CD4-positive, alpha-beta T cell treated with Interleukin-15 for 1 hour (primary cell): ENCODE measurements at regions not wholly inside any gene's neighbourhood (a gene's known extent, or its start where the extent isn't known, plus 50 kb on each side); places are given as distances from the start of the nearest gene placed in this dataset.

Experiments used
- DNase-seq: peaks from one replicate; pipeline ENCODE4 v3.0.0-alpha.2; 2020

DNA sequence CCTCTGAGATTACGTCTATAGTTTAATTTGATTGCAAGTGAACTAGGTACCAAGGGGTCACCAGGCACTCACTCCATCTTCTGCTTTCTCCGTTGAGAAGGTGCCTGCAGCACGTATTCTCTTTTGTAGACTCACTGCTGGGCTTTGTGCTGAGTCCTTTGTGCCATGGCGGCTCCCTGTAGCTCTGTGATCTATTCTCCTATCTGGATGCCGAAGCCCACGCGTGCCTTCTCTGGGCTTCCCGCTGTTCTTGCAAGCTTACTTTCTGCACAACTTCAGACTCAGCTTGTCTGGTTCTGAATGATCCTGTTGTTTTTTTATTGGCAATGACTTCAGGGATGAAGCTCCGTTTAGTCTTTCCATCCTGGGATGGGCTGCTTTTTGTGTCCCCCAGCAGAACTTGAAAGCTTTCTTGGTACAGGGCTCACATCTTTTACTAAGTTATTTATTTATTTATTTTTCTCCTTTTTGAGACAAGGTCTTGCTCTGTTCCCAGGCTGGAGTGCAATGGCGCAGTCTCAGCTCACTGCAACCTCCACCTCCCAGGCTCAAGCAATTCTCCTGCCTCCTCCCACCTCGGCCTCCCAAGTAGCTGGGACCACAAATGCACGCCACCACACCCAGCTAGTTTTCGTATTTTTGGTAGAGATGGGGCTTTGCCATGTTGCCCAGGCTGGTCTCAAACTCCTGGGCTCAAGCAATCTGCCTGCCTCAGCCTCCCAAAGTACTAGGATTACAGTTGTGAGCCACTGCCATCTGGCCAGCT is 100.9 kb upstream of the NKX1-1 start:
- no peak for DNase-seq

DNA sequence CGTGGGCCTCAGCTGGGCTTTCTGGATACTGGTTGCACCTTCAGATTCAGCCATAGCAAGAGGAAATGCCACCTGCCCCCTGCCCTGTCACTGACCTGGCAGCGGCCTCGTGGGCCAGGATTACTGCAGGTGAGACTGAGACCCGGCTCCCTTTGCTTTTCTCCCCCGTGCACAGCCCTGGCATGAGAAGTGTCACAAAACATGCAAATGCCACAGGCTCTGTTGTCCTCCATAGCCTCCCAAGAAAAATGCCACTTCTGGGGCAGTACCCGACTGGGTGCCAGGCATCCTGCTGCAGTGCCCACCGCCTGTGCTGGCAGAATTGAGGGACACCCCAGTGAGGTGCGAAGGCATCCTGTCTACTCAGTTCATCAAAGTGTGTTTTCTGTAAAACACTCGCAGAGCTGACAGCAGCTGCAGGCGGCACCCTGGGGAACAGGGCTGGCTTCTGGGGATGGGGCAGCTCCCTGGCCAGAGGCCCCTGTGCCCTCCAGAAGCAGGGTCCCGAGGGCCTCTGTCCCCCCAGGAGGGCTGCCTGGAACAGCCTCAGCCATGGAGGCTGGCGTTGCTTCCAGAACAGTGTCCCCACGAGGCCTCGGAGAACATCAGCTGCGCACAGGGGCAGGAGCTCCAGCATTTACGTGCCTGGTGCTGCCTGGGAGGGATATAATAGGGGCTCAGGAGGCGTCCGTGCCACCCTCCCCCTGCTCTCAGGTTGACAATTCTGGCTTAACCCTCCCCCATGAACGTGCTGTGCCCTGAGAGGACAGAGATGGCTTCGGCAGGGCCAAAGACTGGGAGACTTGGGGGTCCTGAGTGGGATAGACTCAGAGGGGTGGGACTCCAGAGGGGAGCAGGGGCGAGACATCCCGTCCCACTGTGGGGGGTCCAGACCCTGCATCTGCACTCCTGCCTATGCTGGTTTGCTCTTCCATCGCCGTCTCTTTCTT is 99.5 kb upstream of the NKX1-1 start:
- DNase-seq: no peak

DNA sequence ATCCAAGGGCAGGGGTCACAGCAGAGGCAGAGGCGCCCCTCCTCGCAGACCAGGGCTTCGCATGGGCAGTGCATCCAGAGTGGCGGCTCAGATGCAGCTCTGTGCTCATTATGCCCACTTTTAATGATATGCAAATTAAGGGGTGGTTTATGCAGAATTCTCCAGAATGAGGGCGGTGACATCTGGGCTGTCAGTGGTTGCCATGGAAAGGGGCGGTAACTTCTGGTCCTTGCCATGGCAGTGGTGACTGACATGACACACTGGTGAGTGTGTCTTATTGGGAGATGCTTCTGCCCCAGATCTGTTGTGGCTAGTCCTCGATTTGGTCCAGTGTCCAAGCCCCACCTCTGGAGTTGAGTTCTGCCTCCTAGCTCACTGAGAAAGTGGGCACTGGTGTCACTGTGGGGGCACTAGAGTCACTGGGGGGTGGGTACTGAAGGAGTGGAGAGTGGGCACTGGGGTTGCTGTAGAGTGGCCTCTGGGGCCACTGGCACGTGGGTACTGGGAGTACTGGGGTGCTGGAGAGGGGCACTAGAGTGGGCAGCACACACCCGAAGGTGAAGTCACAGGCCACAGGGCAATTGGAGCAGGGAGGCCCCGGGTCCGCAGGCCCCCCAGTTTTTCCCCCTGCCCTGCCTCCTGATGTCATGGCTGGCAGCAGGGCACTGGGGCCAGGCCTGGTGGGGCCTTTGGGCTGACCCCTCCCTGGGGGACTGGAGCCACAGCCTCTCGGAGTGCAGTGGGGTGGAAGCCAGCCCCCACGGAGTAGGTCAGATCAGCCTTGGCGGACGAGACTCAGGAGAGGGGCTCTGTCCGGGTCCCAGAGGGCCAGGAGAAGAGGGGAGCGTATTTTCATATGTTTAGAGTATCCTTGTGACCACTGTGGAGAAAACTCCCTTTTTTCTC is 98.6 kb upstream of the NKX1-1 start:
- no peak for DNase-seq

DNA sequence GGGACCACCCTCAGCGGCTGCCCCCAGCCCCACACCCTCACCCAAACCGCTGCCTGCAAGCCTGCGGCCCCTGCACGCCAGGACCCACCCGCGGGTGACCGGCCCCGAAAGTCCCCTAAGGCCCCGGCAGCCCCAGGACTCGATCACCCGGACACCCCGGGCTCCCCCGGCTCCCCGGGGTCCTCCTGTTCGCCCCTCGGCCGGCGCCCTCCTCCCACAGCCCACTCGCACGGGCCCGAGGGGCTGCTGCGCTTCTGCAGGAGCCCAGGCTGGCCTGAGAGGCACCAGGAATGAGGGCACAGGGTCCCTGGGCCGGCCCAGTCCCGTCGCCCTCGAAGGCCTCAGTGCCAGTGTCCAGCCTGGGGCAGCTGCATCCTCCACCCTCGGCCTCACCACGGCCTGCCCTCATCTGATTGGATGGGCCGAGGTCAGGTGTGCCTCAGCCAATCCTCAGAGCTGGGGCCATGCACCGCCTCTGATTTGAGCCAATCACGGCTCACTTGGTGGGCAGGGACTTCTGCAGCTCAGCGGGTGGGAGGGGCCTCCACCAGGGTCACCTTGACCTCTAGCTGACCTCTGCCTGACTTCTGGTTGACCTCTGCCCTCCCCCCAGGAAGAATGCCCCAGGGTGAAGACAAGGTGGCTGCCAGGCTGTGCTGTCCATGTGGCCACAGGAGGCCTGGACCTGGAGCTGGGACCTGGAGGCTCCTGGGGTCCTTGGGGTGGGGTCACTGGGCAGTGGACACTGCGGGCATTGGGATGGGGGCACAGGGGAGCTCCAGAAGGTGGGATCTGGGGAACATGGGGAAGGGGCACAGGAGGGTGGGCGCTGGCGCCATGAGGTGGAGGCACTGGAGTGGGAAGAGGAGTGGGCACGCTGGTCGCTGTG is 97.6 kb upstream of the NKX1-1 start:
- peak; percentile 10 for DNase-seq

DNA sequence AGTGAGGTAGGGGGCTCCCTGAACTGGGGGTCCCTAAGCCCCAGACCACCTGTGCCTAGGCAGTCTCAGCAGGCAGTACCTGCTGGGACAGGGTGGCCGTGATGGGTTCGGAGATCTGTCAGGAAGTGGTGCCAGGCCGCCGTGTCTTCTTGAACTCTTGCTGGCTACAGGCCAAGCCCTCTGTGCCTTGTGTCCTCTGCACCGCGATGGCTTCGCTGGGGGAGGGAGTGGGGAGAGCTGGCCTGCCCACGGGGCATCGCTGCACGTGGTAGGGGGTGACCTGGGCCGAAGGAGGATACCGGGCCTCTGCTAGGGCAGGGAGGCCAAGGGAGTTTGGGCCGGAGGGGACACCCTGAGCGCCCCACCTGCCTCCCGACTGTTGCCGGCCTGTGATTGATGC is 96.7 kb upstream of the NKX1-1 start:
- DNase-seq: peak; percentile 5

DNA sequence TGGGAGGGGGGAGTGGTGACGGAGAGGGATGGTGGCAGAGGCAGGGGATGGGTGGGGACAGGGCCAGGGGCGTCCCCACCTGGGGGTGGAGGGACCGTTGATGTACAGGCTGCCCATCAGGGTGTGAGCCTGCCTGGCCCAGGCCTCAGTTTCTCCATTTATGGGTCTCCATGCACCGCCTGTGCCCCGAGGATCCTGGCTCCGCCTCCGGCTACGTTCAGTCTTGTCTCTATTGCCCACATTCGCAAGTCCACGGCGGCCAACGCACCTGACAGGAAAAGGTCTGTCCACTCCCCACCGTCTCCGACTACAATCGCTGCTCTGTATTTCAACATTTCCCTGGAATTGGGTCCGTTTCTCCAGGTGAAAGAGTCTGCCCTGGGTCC is 96.3 kb upstream of the NKX1-1 start:
- peak; percentile 14 for DNase-seq

DNA sequence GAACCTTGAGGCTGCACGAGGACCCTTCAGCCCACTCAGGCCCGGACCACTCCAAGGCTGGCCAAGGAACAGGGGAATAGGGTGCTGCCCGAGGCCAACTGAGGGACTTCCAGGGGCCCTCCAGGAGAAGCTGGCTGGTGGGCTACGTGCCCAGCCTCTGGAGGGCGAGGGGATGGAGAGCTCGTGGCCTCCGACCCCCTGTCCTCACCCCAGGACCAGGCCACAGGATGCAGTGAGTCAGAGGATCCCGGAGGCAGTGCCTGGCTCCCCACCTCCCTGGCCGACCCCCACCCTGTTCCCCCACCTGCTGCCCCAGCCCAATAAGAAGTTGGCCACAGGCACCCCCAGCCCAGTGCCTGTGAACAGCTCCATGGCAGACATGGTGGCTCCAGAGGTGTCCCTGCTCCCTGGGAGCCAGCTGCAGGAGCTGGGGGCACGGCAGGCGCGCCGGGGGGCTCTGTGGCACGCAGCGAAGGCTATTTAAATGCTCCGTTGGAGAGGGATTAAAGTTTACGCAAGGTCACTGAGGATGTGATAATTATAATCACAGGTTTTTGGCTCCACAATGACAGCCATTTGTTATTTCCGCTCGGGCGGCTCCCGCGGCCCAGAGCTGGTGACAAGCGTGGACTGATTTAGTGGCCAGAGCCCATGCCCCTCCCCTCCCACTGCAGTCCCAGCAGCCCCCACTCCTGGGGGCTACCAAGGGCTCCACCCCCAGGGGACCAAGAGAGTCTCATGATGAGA is 95.7 kb upstream of the NKX1-1 start:
- peak; percentile 16 for DNase-seq

DNA sequence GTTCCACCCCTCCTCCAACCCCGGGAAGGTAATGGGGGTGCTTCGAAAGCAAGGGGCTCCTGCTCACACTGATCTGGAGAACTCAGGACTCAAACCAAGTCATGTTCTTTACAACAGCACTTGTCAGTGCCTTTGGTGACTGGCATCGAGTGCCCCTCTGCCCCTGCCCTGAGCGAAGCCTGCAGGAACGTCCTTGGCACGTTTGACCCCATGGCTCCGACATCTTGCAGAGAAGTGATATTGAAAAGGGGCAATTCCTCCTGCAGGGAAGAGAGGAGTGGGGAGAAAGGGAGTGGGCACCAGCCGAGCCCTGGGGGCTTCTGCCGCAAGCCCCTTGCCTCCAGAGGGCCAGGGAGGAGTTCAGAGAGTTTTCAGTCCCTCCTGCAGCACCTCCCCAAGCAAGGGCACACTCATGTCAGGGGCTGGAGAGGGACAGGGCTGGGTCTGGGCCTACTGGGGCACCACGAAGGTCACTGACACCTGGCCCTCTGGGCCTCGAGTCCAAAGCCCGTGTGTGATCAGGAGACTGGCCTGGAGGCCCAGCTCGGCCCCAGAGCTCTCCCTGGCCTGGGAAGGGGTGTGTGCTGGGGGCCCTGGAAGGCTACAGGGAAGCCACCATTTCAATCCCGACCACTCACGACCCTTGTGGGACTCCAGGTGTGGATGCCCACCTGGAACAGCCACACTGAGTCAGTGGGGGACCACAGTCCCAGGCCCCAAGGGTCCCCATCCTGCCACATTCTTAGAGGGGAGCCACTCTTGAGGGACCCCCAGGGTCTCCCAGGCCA is 94.9 kb upstream of the NKX1-1 start:
- DNase-seq: no peak

DNA sequence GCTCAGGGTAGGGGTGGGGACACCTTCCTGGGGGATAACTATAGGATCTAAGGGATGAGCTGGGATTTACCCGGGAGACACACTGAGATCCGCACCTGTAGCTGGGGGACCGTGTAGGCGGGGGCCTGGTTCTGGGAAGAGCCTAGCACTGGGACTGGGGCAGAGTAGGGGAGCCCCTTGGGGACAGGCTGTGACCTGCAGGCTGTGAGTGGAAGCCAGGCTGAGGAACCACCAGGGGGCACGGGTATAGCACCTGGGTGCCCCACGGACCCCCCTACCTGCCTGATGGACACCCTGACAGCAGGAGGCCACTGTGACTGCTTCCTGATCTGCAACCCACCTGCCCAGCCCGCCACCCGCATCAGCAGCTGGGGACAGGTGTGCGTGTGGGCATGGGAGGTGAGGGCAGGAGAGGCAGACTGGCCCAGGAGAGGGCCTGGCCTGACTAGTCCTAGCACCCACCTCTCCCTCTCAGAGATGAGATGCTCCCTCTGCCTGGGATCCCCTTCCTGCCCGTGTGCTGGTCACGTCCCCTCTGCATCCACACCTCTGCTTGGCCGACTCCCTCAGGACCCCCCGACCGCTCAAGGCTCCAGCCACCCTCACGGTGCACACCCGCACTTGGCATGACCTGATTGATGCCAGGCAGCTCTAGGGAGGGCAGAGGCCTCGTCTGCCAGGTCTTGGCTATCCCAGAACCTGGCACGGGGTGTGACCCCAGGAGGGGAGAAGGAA is 94.2 kb upstream of the NKX1-1 start:
- DNase-seq: no peak

DNA sequence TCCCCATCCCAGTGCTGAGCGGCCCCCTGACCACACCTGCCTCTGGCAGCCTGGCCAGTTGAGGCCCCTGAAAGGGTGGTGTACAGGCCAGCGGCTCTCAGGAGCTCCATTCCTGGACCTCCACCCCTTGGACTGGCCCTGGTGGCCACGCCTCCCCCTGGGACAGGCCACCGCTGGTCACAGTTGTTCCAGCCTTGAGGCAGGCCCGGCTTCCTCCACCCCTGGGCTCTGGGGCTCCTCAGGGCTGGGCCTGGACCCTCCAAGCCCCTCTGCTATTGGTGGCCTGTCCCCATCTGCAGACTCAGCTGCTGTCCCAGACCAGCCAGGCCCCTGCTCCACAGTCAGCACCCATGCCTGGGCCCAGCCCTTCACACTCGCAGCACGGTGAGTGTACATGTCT is 93.2 kb upstream of the NKX1-1 start:
- DNase-seq: no peak

DNA sequence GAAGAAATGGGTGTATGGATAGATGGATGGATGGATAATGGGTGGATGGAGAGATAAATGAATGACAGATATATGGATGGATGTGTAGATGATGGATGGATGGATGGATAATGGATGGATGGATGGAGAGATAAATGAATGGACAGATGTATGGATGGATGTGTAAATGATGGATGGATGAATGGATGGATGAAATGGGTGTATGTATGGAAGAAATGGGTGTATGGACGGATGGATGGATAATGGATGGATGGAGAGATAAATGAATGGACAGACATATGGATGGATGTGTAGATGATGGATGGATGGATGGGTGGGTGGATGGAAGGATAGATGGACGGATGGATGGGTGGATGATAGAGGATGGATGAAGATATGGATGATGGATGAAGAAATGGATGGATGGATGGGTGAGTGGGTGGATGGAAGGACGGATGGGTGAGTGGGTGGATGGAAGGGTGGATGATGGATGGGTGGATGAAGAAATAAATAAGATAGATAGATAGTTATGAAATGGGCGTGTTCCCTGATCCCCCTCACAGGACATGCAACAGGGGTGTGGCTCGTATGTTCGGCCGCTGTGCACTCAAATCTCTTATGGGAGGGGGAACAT is 91.1 kb upstream of the NKX1-1 start:
- no peak for DNase-seq

DNA sequence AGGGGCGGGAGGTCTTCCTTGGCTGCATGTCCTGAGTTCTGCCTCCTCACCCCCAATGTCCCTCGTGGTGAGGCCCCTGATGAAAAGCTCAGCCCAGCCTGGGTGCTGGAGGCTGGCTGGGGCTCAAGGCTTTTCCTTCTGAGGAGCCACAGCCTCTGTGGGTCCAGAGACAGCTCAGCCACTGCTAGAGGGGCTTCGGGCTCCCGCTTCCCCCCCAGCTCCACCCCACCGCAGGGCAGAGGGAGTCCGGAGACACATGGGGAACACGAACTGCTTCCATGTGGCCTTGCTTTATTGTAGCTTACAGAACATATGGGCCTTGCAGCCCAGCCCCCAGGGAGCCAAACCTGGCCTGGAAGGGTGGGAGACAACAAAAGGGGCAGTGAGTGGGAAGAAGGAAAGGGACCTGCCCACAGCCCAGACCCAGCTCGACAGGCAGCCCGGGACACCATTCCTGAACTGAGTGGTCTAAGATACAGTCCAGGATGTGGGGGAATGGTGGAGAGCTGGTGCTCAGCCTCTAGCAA is 89.9 kb upstream of the NKX1-1 start:
- no peak for DNase-seq

DNA sequence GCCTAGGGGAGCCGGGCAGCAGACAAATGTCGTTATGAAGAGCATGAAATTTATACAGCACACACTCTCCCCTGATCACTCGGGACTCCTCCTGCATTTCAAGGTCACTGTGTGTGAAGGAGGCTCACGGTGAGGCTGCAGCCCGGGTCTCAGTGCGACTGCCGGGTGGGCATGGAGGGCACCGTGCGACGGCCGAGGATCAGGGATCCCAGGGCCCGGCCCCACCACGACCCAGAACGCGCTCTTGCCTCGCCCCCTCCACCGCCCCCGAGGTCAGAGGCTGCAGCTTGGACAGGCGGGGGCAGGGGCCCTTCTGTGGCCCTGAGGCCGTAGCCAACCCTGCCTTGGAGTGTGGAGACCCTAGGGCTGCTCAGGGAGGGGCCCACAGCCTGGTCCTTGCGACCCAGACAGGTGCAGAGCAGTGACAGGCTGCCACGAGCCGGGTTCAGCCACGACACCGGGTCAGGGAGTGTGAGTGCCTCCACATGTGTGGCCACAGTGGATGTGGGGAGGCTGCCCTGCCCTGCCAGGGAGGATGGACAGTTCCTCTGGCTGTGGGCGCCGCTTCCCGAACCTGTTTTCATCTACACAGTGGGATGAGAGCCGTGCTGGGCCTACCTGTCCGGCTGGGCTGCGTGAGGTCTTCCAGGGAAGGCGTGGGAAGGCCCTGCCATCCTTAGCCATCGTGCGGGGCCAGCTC is 89.3 kb upstream of the NKX1-1 start:
- DNase-seq: no peak

DNA sequence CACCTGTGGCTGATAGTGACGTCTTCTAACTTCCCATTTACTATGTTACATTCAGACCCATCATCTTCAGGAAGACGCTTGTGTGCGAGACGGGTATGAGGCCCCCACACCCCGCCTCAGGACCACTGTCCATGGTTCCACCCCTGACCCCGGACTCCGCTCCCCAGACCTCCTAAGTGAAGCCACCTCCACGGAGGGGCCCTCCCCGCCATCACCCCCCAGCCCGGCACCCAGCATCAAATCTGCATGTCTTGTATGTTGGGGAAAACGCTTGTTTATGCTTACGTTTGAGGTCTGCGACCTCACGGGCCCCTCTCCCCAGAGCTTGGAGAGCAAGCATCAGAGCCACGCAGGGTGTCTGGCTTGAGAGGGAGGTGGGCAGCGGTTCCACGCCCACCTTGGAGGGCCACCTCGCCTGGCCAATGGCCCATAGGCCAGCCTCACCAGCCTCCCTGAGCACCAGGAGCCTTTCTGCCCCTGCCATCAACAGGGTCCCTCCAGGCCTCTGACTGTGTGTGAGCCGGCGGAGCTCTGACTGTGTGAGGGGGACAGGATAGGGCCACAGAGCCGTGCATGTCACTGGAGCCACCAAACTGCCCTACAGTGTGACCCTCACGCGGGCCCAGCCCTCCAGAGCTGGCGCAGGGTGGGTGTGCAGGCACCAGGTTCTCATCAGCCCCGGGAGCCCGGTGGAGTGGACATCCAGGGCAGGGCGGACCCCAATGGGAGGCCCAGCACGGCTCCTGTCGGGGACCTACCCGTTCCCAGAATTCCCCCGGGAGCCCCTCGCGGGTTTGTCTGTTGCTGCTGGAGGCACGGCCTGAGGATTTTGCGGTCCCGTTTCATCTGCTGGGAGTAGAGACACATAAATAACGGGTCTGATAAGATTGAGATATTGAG is 88.4 kb upstream of the NKX1-1 start:
- no peak for DNase-seq

DNA sequence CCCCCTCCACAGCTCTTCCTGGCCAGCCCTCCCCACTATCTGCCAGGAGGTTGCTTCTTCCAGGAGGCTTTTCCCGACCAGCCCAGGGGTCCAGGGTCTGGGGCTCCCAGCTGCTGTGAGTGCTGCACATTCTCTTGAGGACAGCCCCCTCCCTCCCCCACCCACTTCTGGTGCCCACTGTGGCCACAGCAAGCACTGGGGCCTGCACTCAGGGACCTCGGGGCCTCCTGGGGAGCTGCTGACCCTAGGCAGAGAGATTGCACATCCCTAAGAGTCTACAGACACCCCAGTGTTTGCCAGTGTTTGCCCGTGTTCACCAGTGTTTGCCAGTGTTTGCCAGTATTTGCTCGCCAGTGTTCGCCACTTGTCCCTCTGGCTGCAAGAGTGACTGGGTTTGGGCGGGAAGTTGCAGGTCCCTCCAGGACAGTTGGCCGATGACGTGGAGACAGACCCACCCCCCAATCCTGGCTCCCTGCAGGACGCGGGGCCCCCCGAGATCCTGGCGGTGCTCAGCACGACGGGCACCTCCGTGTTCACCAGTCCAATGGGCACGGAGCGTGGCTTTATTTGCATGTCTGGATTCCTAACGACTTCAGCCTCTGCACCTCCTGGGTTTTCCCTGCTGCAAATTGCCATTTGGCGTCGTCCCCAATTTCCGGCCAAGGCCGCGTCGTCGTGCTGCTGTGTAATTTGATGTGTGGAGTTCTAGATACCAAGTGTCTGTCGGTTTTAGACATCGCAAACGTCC is 87.5 kb upstream of the NKX1-1 start:
- no peak for DNase-seq
